Upper lobe of left lung (tissue), 6 donors: ENCODE measurements at regions not wholly inside any gene's neighbourhood (a gene's known extent, or its start where the extent isn't known, plus 50 kb on each side); places are given as distances from the start of the nearest gene placed in this dataset.

ENCODE experiments used
- ATAC-seq, 2 donors: fragments of 200-7000 bp; cut with Tn5 transposase; one replicate each; pipeline ENCODE4 v1.9.1; 2022; ENCODE audit warnings: mild to moderate bottlenecking in 2 of 2, moderate library complexity in 2 of 2; ENCODE audit not compliant: low FRiP score in 2 of 2
- DNase-seq, 2 donors: peaks; one replicate each; pipeline ENCODE4 v3.0.0-alpha.2; 2019 to 2020
- H3K27ac ChIP-seq, 4 donors: fragments of 200-600 bp; sonication (generic); one replicate each; pipeline ENCODE4 v1.5.1; 2016 to 2019
- H3K27me3 ChIP-seq, 4 donors: fragments of 200-600 bp; sonication (generic); one replicate each; pipeline ENCODE4 v1.5.1; 2017 to 2019
- H3K36me3 ChIP-seq, 4 donors: fragments of 200-600 bp; sonication (generic); one replicate each; pipeline ENCODE4 v1.5.1; 2016 to 2019
- H3K4me1 ChIP-seq, 4 donors: fragments of 200-600 bp; sonication (generic); one replicate each; pipeline ENCODE4 v1.5.1; 2018 to 2019
- H3K4me3 ChIP-seq, 4 donors: fragments of 200-600 bp; sonication (generic); one replicate each; pipeline ENCODE4 v1.5.1; 2017 to 2019; ENCODE audit warnings: mild to moderate bottlenecking in 2 of 4, moderate library complexity in 1 of 4
- H3K9me3 ChIP-seq, 4 donors: fragments of 200-600 bp; sonication (generic); one replicate each; pipeline ENCODE4 v1.5.1; 2018 to 2019
- CTCF ChIP-seq, 6 experiments: fragments of 450-650 bp in 4 of 6; fragments of 200-600 bp in 2 of 6; sonication (generic) in 2 of 6; IDR thresholded peaks; one replicate each; pipeline ENCODE4 v1.5.1; 2016 to 2019; ENCODE audit warnings: antibody characterized with exemption in 6 of 6
- EP300 ChIP-seq, 4 donors: sonication (generic); formaldehyde crosslinking; IDR thresholded peaks; one replicate each; pipeline ENCODE4 v1.5.1; 2017; ENCODE audit warnings: antibody characterized with exemption in 4 of 4, control low read depth in 2 of 4
- POLR2A ChIP-seq, 4 donors: fragments of 450-650 bp; IDR thresholded peaks; one replicate each; pipeline ENCODE4 v1.5.1; 2016 to 2017; ENCODE audit warnings: antibody characterized with exemption in 4 of 4, mild to moderate bottlenecking in 2 of 4
- POLR2AphosphoS5 ChIP-seq, 2 donors: sonication (generic); formaldehyde crosslinking; IDR thresholded peaks; one replicate each; pipeline ENCODE4 v1.5.1; 2017; ENCODE audit warnings: antibody characterized with exemption in 2 of 2
- WGBS, 2 donors: methylation state at CpG; one replicate each; pipeline ENCODE4 v1.1.5; 2017 to 2018; 5-methylcytosine and 5-hydroxymethylcytosine counted together
- donor health status: DM: no; HTN: no; CAD: no; lungs with moderate emphysema.
- donor health status: DM: no; HTN: yes; CAD: no; lungs with severe emphysema.

- DNase-seq (no peak), ATAC-seq (peak in 1 of 2 donors; percentile 34)
- 37 to 40% methylated on average over 4 of the region's 4 CpGs for WGBS, 2 donors
- Histone ChIP-seq H3K4me3 (no peak overlapping the region), H3K36me3 (no peaks in the 10 kb centered on the region), H3K4me1 (peaks cover 0 to 4% (median 0%) of the 10 kb centered on the region in 4 donors), H3K9me3 (no peaks in the 10 kb centered on the region), H3K27me3 (no peaks in the 10 kb centered on the region), H3K27ac (no peak overlapping the region)
- TF ChIP-seq POLR2A (IDR thresholded peaks at IDR 0.05) (no peak), POLR2AphosphoS5 (IDR thresholded peaks at IDR 0.05) (no peak), EP300 (IDR thresholded peaks at IDR 0.05) (no peak), CTCF (IDR thresholded peaks at IDR 0.05) (no peak)
These were observed 297.1 kb downstream of the COG6 start for GRCh38 chr13:39952249-39953233.

- no peak overlapping the region for H3K4me3 ChIP-seq
- H3K9me3 ChIP-seq: no peaks in the 10 kb centered on the region
- H3K27me3 ChIP-seq: no peaks in the 10 kb centered on the region
- no peak overlapping the region for H3K27ac ChIP-seq
- WGBS, 2 donors: 64 to 87% methylated on average over 4 of the region's 4 CpGs
- TF ChIP-seq CTCF (IDR thresholded peaks at IDR 0.05) (no peak), EP300 (IDR thresholded peaks at IDR 0.05) (no peak), POLR2AphosphoS5 (IDR thresholded peaks at IDR 0.05) (no peak), POLR2A (IDR thresholded peaks at IDR 0.05) (no peak)
- no peaks in the 10 kb centered on the region for H3K36me3 ChIP-seq
- ATAC-seq (no peak), DNase-seq (no peak)
- H3K4me1 ChIP-seq: peaks cover 0 to 4% (median 3%) of the 10 kb centered on the region in 4 donors
These were observed 299.0 kb downstream of the COG6 start for GRCh38 chr13:39954476-39954875.

GRCh38 chr13:39955560-39955959 is 300.1 kb downstream of the COG6 start:
- 80 to 91% methylated on average over 1 of the region's 1 CpG for WGBS, 2 donors
- ATAC-seq: no peak
- H3K27ac ChIP-seq: no peak overlapping the region
- TF ChIP-seq EP300 (IDR thresholded peaks at IDR 0.05): no peak
- no peak for TF ChIP-seq POLR2AphosphoS5 (IDR thresholded peaks at IDR 0.05)
- DNase-seq: no peak
- H3K4me1 ChIP-seq: peaks cover 0 to 4% (median 3%) of the 10 kb centered on the region in 4 donors
- no peaks in the 10 kb centered on the region for H3K36me3 ChIP-seq
- no peaks in the 10 kb centered on the region for H3K27me3 ChIP-seq
- H3K9me3 ChIP-seq: no peaks in the 10 kb centered on the region
- H3K4me3 ChIP-seq: no peak overlapping the region

- TF ChIP-seq EP300 (IDR thresholded peaks at IDR 0.05) (no peak), POLR2A (IDR thresholded peaks at IDR 0.05) (no peak), CTCF (IDR thresholded peaks at IDR 0.05) (no peak), POLR2AphosphoS5 (IDR thresholded peaks at IDR 0.05) (no peak)
- ATAC-seq: no peak
These were observed 300.6 kb downstream of the COG6 start for GRCh38 chr13:39956036-39956435.

GRCh38 chr13:39957868-39958677 is 302.6 kb downstream of the COG6 start:
- H3K27ac ChIP-seq: no peak overlapping the region
- H3K9me3 ChIP-seq: no peaks in the 10 kb centered on the region
- no peaks in the 10 kb centered on the region for H3K27me3 ChIP-seq
- no peak for ATAC-seq
- no peaks in the 10 kb centered on the region for H3K36me3 ChIP-seq
- no peak for DNase-seq
- H3K4me3 ChIP-seq: peak overlapping the region in 1 of 4 donors; percentile 9
- 67 to 71% methylated on average over 5 of the region's 5 CpGs for WGBS, 2 donors
- TF ChIP-seq POLR2AphosphoS5 (IDR thresholded peaks at IDR 0.05): no peak
- TF ChIP-seq EP300 (IDR thresholded peaks at IDR 0.05): no peak
- TF ChIP-seq POLR2A (IDR thresholded peaks at IDR 0.05): no peak
- TF ChIP-seq CTCF (IDR thresholded peaks at IDR 0.05): no peak
- peaks cover 0 to 4% (median 1%) of the 10 kb centered on the region in 4 donors for H3K4me1 ChIP-seq

More at GRCh38 chr13:39956036-39956435, 300.6 kb downstream of the COG6 start:
- WGBS, 2 donors: 96 to 100% methylated on average over 2 of the region's 2 CpGs
- Histone ChIP-seq H3K36me3 (no peaks in the 10 kb centered on the region), H3K9me3 (no peaks in the 10 kb centered on the region), H3K27me3 (no peaks in the 10 kb centered on the region), H3K4me3 (no peak overlapping the region), H3K4me1 (peaks cover 0 to 4% (median 3%) of the 10 kb centered on the region in 4 donors), H3K27ac (no peak overlapping the region)
- no peak for DNase-seq
